HG03060 (cell line): ENCODE measurements at regions not wholly inside any gene's neighbourhood (a gene's known extent, or its start where the extent isn't known, plus 50 kb on each side); places are given as distances from the start of the nearest gene placed in this dataset.

ENCODE experiments used
- ATAC-seq: cut with Tn5 transposase; IDR thresholded peaks from one replicate; pipeline ENCODE4 v1.9.1; 2021; ENCODE audit warnings: low read depth, moderate number of reproducible peaks; ENCODE audit not compliant: unreplicated experiment

- no peak for ATAC-seq
Measured at GRCh38 chr2:217429981-217430500, 570.2 kb upstream of the TNP1 start.

- no peak for ATAC-seq
Measured at GRCh38 chr2:217421834-217422233, 562.0 kb upstream of the TNP1 start.

GRCh38 chr2:217420854-217421253 lies 561.0 kb upstream of the TNP1 start:
- no peak for ATAC-seq

GRCh38 chr2:217419055-217419671 lies 559.3 kb upstream of the TNP1 start:
- ATAC-seq, result no peak

GRCh38 chr2:217418544-217418943 lies 558.7 kb upstream of the TNP1 start:
- no peak for ATAC-seq

- ATAC-seq, result no peak
Measured at GRCh38 chr2:217418090-217418489, 558.2 kb upstream of the TNP1 start.

- ATAC-seq, result no peak
Measured at GRCh38 chr2:217417536-217417935, 557.7 kb upstream of the TNP1 start.

GRCh38 chr2:217415316-217415715 lies 555.5 kb upstream of the TNP1 start:
- ATAC-seq, result peak; percentile 93

- no peak for ATAC-seq
Measured at GRCh38 chr2:217414429-217414828, 554.6 kb upstream of the TNP1 start.

GRCh38 chr2:217413193-217413592 lies 553.3 kb upstream of the TNP1 start:
- no peak for ATAC-seq

GRCh38 chr2:217412721-217413120 lies 552.9 kb upstream of the TNP1 start:
- ATAC-seq, result no peak

- no peak for ATAC-seq
Measured at GRCh38 chr2:217412277-217412676, 552.4 kb upstream of the TNP1 start.

GRCh38 chr2:217410681-217410960 lies 550.8 kb upstream of the TNP1 start:
- no peak for ATAC-seq

GRCh38 chr2:217409949-217410680 lies 550.3 kb upstream of the TNP1 start:
- no peak for ATAC-seq

- no peak for ATAC-seq
Measured at GRCh38 chr2:217407362-217407761, 547.5 kb upstream of the TNP1 start.

GRCh38 chr2:217404236-217404760 lies 544.4 kb upstream of the TNP1 start:
- ATAC-seq, result no peak

GRCh38 chr2:217402761-217403383 lies 543.0 kb upstream of the TNP1 start:
- no peak for ATAC-seq

- ATAC-seq, result no peak
Measured at GRCh38 chr2:217402144-217402543, 542.3 kb upstream of the TNP1 start.

GRCh38 chr2:217399291-217399690 lies 539.4 kb upstream of the TNP1 start:
- no peak for ATAC-seq

GRCh38 chr2:217398860-217399259 lies 539.0 kb upstream of the TNP1 start:
- no peak for ATAC-seq

GRCh38 chr2:217398101-217398500 lies 538.2 kb upstream of the TNP1 start:
- ATAC-seq, result no peak

GRCh38 chr2:217396586-217396985 lies 536.7 kb upstream of the TNP1 start:
- no peak for ATAC-seq
